Bronchial epithelial cell (primary cell): ENCODE measurements at regions not wholly inside any gene's neighbourhood (a gene's known extent, or its start where the extent isn't known, plus 50 kb on each side); places are given as distances from the start of the nearest gene placed in this dataset.

Experiments
- DNase-seq: peaks from one replicate; pipeline ENCODE4 v3.0.0-alpha.2; 2010; ENCODE audit warnings: low read depth
- FAIRE-seq: peaks from 2 replicates; lab custom pipeline; 2011; peaks lifted over from hg19 to GRCh38; lab: Jason Lieb, UNC
- H3K27me3 ChIP-seq: 2 replicates; pipeline ENCODE4 v1.5.1; 2011; ENCODE audit warnings: low read length; ENCODE audit not compliant: control insufficient read depth, insufficient read depth
- H3K36me3 ChIP-seq: 2 replicates; pipeline ENCODE4 v1.5.1; 2011; ENCODE audit warnings: low read length; ENCODE audit not compliant: control insufficient read depth, insufficient read depth
- H3K4me3 ChIP-seq: 2 replicates; pipeline ENCODE4 v1.5.1; 2011; ENCODE audit warnings: mild to moderate bottlenecking, low read depth, low read length, control low read depth
- TF ChIP-seq, protein P1 (sequence below): IDR thresholded peaks from 2 replicates; pipeline ENCODE4 v1.5.1; 2011; ENCODE audit warnings: mild to moderate bottlenecking, moderate library complexity, low read length, control low read depth, inconsistent platforms; ENCODE audit not compliant: insufficient read depth, severe bottlenecking

DNA sequence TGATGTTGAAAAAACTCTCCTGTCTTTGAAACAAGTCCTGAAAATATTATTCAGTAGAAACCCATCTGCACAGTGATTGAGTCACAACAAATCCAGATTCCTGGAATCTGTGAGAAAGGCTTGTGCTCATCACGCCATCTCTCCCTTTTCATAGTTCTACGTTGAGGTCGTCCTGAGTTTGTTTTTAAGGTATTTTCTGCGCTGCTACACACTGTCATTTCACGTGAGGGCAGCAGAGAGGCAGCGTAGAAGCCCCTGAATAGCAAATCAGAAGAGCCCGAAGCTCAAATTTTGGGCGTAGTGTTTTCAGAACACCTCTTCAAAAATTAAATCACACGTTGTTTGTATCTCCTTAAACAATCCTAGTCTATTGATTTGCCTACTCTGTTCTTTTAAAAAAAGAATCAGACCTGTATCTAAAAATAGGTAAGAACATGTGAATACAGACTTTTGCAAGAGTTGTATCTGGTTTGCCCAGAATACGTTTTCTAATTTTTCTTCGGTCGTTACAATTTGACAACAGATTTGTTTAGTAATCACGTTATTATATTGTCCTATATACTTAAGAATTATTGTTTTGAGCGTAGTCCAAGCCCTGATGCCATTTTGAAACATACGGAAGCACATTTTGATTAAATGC lies 61.6 kb upstream of the SLC38A11 start:
- FAIRE-seq (no peak), DNase-seq (peak; percentile 53)
- Histone ChIP-seq H3K4me3 (no peak overlapping the region), H3K27me3 (no peaks in the 10 kb centered on the region), H3K36me3 (no peaks in the 10 kb centered on the region)
- TF ChIP-seq, protein P1, sequence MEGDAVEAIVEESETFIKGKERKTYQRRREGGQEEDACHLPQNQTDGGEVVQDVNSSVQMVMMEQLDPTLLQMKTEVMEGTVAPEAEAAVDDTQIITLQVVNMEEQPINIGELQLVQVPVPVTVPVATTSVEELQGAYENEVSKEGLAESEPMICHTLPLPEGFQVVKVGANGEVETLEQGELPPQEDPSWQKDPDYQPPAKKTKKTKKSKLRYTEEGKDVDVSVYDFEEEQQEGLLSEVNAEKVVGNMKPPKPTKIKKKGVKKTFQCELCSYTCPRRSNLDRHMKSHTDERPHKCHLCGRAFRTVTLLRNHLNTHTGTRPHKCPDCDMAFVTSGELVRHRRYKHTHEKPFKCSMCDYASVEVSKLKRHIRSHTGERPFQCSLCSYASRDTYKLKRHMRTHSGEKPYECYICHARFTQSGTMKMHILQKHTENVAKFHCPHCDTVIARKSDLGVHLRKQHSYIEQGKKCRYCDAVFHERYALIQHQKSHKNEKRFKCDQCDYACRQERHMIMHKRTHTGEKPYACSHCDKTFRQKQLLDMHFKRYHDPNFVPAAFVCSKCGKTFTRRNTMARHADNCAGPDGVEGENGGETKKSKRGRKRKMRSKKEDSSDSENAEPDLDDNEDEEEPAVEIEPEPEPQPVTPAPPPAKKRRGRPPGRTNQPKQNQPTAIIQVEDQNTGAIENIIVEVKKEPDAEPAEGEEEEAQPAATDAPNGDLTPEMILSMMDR = peak; percentile 64

DNA sequence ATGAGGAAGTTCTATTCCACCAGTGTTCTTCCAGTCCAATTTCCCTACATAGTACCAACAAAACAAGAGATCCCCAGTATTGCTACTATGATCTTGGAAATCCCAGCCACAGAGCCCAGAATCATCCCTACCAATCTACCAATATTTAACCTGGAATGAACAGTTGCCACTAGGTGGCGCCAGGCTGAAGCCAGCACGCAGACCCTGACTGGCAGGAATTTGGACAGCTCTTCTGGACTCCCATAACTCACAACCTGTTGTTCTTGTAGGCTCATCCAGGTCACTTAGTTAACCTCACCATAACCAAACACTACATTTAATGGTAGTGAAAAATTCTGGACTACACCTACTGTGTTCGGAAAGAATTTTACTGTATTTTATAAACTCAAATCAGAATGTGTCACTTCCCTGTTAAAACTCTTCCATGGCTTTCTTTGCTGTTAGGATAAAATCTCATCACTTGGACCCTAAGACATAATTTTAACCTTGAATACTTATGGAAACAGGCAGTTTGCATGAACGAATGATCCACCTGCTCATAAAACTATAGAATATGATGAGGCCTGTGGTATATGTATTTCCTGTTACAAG lies 59.8 kb upstream of the SLC38A11 start:
- H3K36me3 ChIP-seq = no peaks in the 10 kb centered on the region
- TF ChIP-seq, protein P1 = peak; percentile 85
- no peaks in the 10 kb centered on the region for H3K27me3 ChIP-seq
- peak; percentile 58 for DNase-seq
- no peak for FAIRE-seq
- no peak overlapping the region for H3K4me3 ChIP-seq

DNA sequence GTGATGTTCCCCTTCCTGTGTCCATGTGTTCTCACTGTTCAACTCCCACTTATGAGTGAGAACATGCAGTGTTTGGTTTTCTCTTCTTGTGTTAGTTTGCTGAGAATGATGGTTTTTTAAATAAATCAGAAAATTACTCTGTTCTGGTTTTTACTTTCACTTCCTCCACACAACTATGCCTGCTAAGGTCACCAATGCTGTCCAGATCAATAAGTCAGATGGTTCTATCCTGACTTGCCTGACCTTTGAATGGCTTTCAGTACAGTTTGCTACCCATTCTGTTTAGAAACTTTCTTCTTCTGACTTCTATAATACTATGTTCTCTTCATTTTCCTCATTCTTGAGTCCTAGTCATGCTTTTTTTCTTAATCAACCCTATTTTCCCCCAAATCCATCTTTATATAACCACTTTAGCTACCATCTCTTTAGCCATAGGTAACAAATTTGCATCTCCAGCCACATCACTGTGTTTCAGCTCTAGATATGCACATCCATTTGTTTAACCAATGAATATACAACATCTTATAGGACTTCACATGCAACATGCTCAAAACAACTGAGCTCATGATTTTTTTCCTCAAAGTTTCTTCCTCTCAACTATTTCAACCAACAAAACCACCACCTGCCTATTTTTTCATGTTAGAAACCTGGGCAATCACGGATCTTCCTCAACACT lies 58.8 kb upstream of the SLC38A11 start:
- TF ChIP-seq, protein P1 = no peak
- FAIRE-seq (no peak), DNase-seq (no peak)
- no peak overlapping the region for H3K4me3 ChIP-seq
- no peaks in the 10 kb centered on the region for H3K27me3 ChIP-seq
- no peaks in the 10 kb centered on the region for H3K36me3 ChIP-seq

DNA sequence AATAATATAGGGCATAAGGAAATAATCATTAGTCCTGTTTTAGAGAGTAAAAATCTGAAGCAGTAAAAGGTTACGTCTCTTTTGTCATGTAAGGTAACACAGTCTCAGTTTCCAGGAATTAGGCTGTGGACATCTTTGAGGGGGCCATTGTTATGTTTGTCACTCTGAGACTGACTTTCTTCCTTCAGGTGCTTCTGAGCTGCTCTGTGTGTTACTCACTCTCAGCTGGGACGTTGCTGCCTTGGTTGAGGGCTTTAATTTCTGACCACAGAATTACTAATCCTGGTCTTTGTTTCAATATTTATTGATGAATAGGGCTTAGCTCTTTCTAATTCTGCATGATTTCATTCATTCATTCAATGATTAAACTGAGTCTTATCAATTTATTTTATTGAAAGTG lies 55.9 kb upstream of the SLC38A11 start:
- DNase-seq (peak; percentile 52), FAIRE-seq (no peak)
- no peaks in the 10 kb centered on the region for H3K27me3 ChIP-seq
- H3K36me3 ChIP-seq = no peaks in the 10 kb centered on the region
- H3K4me3 ChIP-seq = no peak overlapping the region
- TF ChIP-seq, protein P1 = no peak

DNA sequence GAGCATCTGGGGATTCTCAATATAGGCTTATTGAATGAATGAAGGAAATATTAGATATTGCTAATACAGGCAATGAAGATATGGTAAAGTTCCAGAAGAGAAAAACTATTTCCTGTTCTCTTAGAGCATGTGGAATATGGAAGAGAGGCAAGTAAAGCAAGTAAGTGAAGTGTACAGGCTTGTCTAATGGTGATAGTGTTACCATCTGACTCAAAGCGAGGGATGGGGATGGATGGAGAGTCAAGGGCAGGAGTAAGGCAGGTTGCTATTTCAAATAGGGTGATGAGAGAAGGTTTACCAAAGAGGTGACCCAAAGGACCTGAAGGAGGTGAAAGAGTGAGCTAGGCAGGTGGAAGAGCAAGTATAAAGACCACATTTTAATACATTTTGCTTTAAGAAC lies 55.2 kb upstream of the SLC38A11 start:
- Histone ChIP-seq H3K36me3 (no peaks in the 10 kb centered on the region), H3K27me3 (no peaks in the 10 kb centered on the region), H3K4me3 (no peak overlapping the region)
- FAIRE-seq = no peak
- TF ChIP-seq, protein P1 = no peak
- DNase-seq = peak; percentile 80
